AG04449 (cell line): ENCODE measurements at regions not wholly inside any gene's neighbourhood (a gene's known extent, or its start where the extent isn't known, plus 50 kb on each side); places are given as distances from the start of the nearest gene placed in this dataset.

Source experiments
- CTCF ChIA-PET: fragments of 350-600 bp; formaldehyde crosslinking; extraction: SDS; loops from one replicate; lab custom pipeline; 2021; ENCODE audit warnings: antibody characterized with exemption; lab: Yijun Ruan, JAX
- POLR2A ChIA-PET: fragments of 400-600, 350-600 bp; formaldehyde crosslinking; extraction: SDS; loops from one replicate; lab custom pipeline; 2020; ENCODE audit warnings: antibody characterized with exemption, inconsistent platforms; lab: Yijun Ruan, JAX
- DNase-seq: peaks from one replicate; pipeline ENCODE4 v3.0.0-alpha.2; 2010; ENCODE audit warnings: low read depth, low spot score
- H3K4me3 ChIP-seq: 2 replicates; pipeline ENCODE4 v1.5.1; 2011; ENCODE audit warnings: low read depth, mild to moderate bottlenecking, control low read depth, low read length
- CTCF ChIP-seq: IDR thresholded peaks from one replicate; pipeline ENCODE4 v1.5.1; 2011; ENCODE audit warnings: mild to moderate bottlenecking, moderate library complexity, low read length, control low read depth, inconsistent platforms; ENCODE audit not compliant: insufficient read depth; ENCODE audit errors: missing control alignments

GRCh38 chr4:36815536-36815935 is 429.0 kb upstream of the NWD2 start:
- DNase-seq, result no peak
- ChIA-PET POLR2A (no interaction called here), CTCF (no interaction called here)
- TF ChIP-seq CTCF, result no peak
- no peak overlapping the region for H3K4me3 ChIP-seq

GRCh38 chr4:36823199-36823967 is 421.2 kb upstream of the NWD2 start:
- no peak for TF ChIP-seq CTCF
- no peak overlapping the region for H3K4me3 ChIP-seq
- ChIA-PET CTCF (interaction anchor here (0.6 kb wide), 1 partner anchor 639 kb away, joined by 3 read pairs; no protein-coding TSS in a partner anchor), POLR2A (no interaction called here)
- DNase-seq, result no peak

DNA sequence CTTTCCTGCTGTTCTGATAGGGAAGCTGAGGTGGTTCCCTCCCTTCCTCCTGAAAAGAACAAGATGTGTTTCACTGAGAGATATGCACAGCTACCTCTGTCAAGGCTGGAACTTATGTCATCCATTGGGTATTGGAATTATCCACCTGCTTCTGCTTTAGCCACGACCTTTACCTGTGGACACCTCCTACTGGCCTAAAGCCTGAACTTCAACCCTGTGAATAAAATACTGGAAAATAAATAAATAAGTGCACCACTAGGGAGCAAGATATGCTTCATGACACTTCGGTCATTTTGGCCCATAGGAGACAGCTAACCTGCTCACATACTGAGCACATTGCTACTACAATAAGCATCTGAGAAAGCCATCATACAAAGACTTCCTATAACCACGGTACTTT is 419.9 kb upstream of the NWD2 start:
- no peak for DNase-seq
- ChIA-PET POLR2A (no interaction called here), CTCF (no interaction called here)
- H3K4me3 ChIP-seq, result no peak overlapping the region
- no peak for TF ChIP-seq CTCF

DNA sequence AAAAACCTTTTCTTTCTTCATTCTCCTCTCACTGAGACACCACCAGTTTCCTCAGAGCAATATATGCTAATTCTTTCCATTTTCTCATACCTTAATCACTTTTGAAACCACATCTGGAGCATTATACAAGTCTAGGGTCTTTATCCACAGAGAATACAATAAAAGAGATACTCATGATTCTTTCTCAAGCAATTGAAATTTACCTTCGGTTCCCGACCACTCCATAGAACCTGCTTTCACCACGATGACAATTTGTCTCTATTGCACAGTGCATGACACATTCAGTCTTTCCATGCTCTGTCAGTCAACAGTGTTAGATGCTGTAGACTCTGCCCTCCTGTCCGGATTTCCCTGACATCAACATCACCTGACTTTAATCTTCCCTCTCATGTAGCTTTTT is 409.3 kb upstream of the NWD2 start:
- no peak overlapping the region for H3K4me3 ChIP-seq
- TF ChIP-seq CTCF, result no peak
- POLR2A ChIA-PET, result no interaction called here
- no peak for DNase-seq
- CTCF ChIA-PET, result no interaction called here

DNA sequence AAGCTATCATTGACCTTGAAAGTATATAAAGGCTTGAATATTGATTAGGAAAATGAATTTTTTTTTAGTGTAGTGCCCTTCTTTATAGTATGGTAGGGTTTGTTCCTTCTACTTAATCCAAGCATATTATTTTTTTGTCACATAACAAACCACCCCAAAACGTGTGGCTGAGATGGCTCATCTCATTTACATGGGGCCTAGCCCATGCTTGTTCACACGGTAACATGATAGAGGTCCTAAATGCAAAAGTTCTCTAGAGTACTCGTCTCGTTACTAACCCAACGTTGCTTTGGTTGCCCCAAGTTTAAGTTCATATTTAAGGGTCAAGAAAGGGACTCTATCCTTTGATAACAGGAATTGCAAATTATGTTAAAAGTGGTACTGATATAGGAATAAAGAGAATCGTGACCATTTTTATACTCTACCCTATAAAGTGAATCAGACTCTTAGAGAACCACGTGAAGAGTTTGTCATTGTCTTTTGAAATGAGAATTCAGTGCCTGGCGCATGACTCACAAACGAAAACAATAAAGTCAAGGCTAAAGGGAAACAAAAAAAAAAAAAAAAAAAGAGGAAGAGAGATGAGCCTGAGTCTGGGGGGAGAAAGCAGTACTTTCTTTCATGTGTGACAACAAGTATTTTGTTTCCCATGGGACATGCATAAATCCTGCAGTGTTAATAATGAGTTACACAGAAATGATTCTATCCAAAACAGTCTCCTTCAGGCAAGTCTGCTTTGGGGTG is 402.8 kb upstream of the NWD2 start:
- TF ChIP-seq CTCF, result no peak
- H3K4me3 ChIP-seq, result no peak overlapping the region
- ChIA-PET CTCF (no interaction called here), POLR2A (no interaction called here)
- DNase-seq, result no peak

DNA sequence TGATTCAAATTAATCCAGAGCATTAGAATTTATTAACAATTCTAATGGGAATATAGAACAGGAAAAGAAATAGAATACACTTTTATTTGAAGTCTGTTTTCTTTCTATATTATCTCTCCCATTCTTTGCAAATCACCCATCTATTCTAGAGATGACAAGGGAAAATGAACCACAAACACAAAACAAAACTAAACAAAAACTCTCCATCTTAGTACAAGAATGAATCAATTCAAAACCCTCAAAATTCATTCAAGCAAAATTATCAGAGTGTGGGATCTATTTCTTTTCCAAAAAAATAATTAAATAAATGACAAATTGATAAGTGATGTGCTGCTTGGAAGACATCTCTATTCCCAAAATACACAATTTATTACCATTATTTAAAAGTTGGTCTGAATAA is 400.1 kb upstream of the NWD2 start:
- no peak for DNase-seq
- POLR2A ChIA-PET, result no interaction called here
- CTCF ChIA-PET, result no interaction called here
- no peak overlapping the region for H3K4me3 ChIP-seq
- TF ChIP-seq CTCF, result no peak
